ENCODE measurements at regions not wholly inside any gene's neighbourhood (a gene's known extent, or its start where the extent isn't known, plus 50 kb on each side); places are given as distances from the start of the nearest gene placed in this dataset.

- DNase-seq (ENCODE audit: low read depth) = no peak
Observed at GRCh38 chr14:22456998-22457594, 131.9 kb downstream of the DAD1 start.

GRCh38 chr14:22456421-22456820 is 132.6 kb downstream of the DAD1 start:
- DNase-seq (ENCODE audit: low read depth) = no peak

GRCh38 chr14:22452330-22452729 is 136.7 kb downstream of the DAD1 start:
- no peak for DNase-seq (ENCODE audit: low read depth)

GRCh38 chr14:22450266-22450665 is 138.8 kb downstream of the DAD1 start:
- DNase-seq (ENCODE audit: low read depth) = no peak

- no peak for DNase-seq (ENCODE audit: low read depth)
Observed at GRCh38 chr14:22449600-22449905, 139.5 kb downstream of the DAD1 start.

GRCh38 chr14:22448905-22449599 is 140.0 kb downstream of the DAD1 start:
- DNase-seq (ENCODE audit: low read depth) = peak; percentile 28

- DNase-seq (ENCODE audit: low read depth) = peak; percentile 54
Observed at GRCh38 chr14:22448035-22448904, 140.8 kb downstream of the DAD1 start.

- no peak for DNase-seq (ENCODE audit: low read depth)
Observed at GRCh38 chr14:22438742-22439141, 150.3 kb downstream of the DAD1 start.

GRCh38 chr14:22434901-22435550 is 154.0 kb downstream of the DAD1 start:
- no peak for DNase-seq (ENCODE audit: low read depth)

- DNase-seq (ENCODE audit: low read depth) = no peak
Observed at GRCh38 chr14:22434030-22434429, 155.0 kb downstream of the DAD1 start.

- no peak for DNase-seq (ENCODE audit: low read depth)
Observed at GRCh38 chr14:22433069-22433468, 156.0 kb downstream of the DAD1 start.

- DNase-seq (ENCODE audit: low read depth) = peak; percentile 91
Observed at GRCh38 chr14:22432348-22432976, 156.6 kb downstream of the DAD1 start.

- DNase-seq (ENCODE audit: low read depth) = no peak
Observed at GRCh38 chr14:22429546-22430294, 159.3 kb downstream of the DAD1 start.

- peak; percentile 71 for DNase-seq (ENCODE audit: low read depth)
Observed at GRCh38 chr14:22428700-22429291, 160.2 kb downstream of the DAD1 start.

- peak; percentile 30 for DNase-seq (ENCODE audit: low read depth)
Observed at GRCh38 chr14:22427771-22428231, 161.2 kb downstream of the DAD1 start.

- no peak for DNase-seq (ENCODE audit: low read depth)
Observed at GRCh38 chr14:22426711-22427110, 162.3 kb downstream of the DAD1 start.

GRCh38 chr14:22423958-22424357 is 165.1 kb downstream of the DAD1 start:
- DNase-seq (ENCODE audit: low read depth) = no peak

GRCh38 chr14:22422238-22422637 is 166.8 kb downstream of the DAD1 start:
- DNase-seq (ENCODE audit: low read depth) = no peak

- peak; percentile 11 for DNase-seq (ENCODE audit: low read depth)
Observed at GRCh38 chr14:22420598-22421186, 168.3 kb downstream of the DAD1 start.

GRCh38 chr14:22419620-22420019 is 169.4 kb downstream of the DAD1 start:
- DNase-seq (ENCODE audit: low read depth) = no peak

All from Daoy (cell line).